Lower lobe of right lung (tissue), 2 donors: ENCODE measurements at regions not wholly inside any gene's neighbourhood (a gene's known extent, or its start where the extent isn't known, plus 50 kb on each side); places are given as distances from the start of the nearest gene placed in this dataset.

Experiments used
- ATAC-seq, 2 donors: fragments of 200-7000 bp; cut with Tn5 transposase; one replicate each; pipeline ENCODE4 v1.9.1; 2020 to 2022; ENCODE audit warnings: mild to moderate bottlenecking in 2 of 2, moderate library complexity in 2 of 2
- DNase-seq: peaks from one replicate; pipeline ENCODE4 v3.0.0-alpha.2; 2020
- H3K27ac ChIP-seq: fragments of 200-600 bp; one replicate; pipeline ENCODE4 v1.8.0; 2022
- H3K27me3 ChIP-seq: fragments of 200-600 bp; one replicate; pipeline ENCODE4 v1.8.0; 2022; ENCODE audit warnings: low read depth
- H3K36me3 ChIP-seq: fragments of 200-600 bp; one replicate; pipeline ENCODE4 v1.8.0; 2022; ENCODE audit warnings: mild to moderate bottlenecking
- H3K4me1 ChIP-seq: fragments of 200-600 bp; one replicate; pipeline ENCODE4 v1.8.0; 2022
- H3K4me3 ChIP-seq: fragments of 200-600 bp; one replicate; pipeline ENCODE4 v1.8.0; 2022; ENCODE audit warnings: mild to moderate bottlenecking
- H3K9me3 ChIP-seq: fragments of 200-600 bp; one replicate; pipeline ENCODE4 v1.8.0; 2022
- CTCF ChIP-seq: fragments of 200-600 bp; IDR thresholded peaks from one replicate; pipeline ENCODE4 v1.8.0; 2022; ENCODE audit warnings: antibody characterized with exemption, mild to moderate bottlenecking
- intact Hi-C: fragments of 100-400 bp; cut with DNase I; formaldehyde crosslinking; loops from one replicate; pipeline ENCODE4 v1.11.0; 2022
- donor health status: DM: no; HTN: yes; CAD: no; lungs with severe emphysema.

DNA sequence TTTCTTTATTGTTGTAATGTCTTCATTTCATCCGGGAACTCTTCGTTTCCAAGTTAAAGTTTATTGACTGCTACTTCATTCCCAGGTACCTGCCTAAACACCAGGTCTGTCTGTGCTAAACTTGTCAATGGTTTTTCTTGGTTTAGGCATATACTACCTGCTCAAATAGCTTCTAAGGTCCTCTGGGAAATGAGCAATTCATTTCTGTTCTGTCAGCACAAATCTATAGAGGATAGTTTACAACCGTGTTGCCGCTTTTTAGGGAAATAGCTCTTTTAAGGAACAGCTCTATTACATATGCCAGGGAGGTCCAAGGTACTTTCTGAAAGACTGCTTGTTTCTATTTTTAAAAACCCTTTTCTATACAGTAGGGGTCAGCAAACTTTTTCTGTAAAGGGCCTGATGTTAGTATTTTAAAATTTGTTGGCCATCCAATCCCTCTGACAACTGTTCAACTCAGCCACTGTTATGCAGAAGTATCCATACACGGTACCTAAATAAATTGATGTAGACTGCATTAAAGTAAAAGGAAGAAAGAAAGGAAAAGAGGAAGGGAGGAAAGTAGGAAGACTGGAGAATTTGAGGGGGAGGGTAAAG is 222.7 kb upstream of the PTBP2 start:
- H3K4me3 ChIP-seq: no peak overlapping the region
- no peak for DNase-seq
- TF ChIP-seq CTCF: no peak
- no peak overlapping the region for H3K27ac ChIP-seq
- intact Hi-C loops: no loop called here
- no peaks in the 10 kb centered on the region for H3K4me1 ChIP-seq
- no peaks in the 10 kb centered on the region for H3K36me3 ChIP-seq
- no peak for ATAC-seq
- no peaks in the 10 kb centered on the region for H3K27me3 ChIP-seq
- H3K9me3 ChIP-seq: no peaks in the 10 kb centered on the region

DNA sequence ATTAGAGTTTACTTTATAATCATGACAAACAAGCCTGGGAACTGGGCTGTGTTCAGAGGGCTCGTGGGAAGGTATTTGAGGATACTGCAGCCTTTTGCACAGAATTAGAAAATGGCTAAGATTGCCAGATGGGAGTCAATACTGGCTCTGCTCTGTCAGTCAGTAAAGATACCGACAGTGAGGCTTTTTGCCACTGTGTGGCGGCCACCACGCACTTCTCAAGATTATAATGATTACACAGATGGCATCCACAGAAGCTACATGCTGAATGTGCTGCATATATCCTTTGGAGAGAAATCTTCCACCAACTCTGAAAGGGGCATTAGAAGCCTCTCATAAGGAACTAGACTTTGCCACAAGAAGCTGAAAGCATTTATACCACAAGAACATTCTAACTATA is 213.4 kb upstream of the PTBP2 start:
- DNase-seq: no peak
- intact Hi-C loops: no loop called here
- no peak overlapping the region for H3K4me3 ChIP-seq
- H3K27ac ChIP-seq: no peak overlapping the region
- no peaks in the 10 kb centered on the region for H3K9me3 ChIP-seq
- H3K4me1 ChIP-seq: no peaks in the 10 kb centered on the region
- no peaks in the 10 kb centered on the region for H3K27me3 ChIP-seq
- no peaks in the 10 kb centered on the region for H3K36me3 ChIP-seq
- no peak for TF ChIP-seq CTCF
- no peak for ATAC-seq

DNA sequence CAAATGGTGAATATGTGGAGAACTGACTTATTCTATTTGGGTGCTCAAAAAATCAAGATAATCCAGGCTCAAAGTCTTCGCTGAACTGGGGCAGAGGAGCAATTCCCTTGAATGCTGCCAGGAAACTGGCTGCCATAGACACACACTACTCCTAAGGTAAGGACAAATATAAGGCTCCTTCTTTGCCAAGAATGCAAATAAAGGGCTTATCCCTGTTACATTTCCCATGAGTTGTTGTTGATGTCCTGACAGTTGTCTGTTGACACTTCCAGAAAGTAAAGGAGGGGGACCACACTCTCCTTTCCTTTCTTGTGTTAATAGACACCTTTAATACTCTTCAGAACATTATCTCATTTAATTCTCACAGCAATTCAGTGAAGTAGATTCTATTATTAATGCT is 212.2 kb upstream of the PTBP2 start:
- Histone ChIP-seq H3K9me3 (no peaks in the 10 kb centered on the region), H3K27me3 (no peaks in the 10 kb centered on the region), H3K27ac (no peak overlapping the region), H3K4me3 (no peak overlapping the region), H3K4me1 (no peaks in the 10 kb centered on the region), H3K36me3 (no peaks in the 10 kb centered on the region)
- TF ChIP-seq CTCF: no peak
- intact Hi-C loops: no loop called here
- no peak for ATAC-seq
- DNase-seq: no peak

DNA sequence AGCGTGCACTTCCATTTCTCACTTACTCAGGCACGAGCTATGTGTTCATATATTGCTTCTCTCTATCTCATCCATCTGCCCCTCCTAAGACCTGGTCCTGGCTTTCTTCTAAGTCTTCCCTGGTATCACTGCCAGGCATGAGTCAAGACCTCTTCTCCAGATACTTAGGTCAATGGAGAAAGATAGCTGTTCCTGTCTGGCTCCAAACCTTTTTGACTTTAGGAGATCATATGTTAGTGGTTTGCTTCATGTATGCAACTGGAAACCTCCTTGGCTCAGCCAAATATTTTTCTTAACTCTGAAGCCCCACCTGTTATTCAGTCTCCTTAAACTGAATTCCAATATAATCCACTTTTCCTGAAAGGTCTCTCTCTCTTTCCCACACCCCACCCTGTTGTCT is 211.6 kb upstream of the PTBP2 start:
- no peak for ATAC-seq
- Histone ChIP-seq H3K9me3 (no peaks in the 10 kb centered on the region), H3K4me1 (no peaks in the 10 kb centered on the region), H3K27me3 (no peaks in the 10 kb centered on the region), H3K4me3 (no peak overlapping the region), H3K36me3 (no peaks in the 10 kb centered on the region), H3K27ac (no peak overlapping the region)
- DNase-seq: no peak
- TF ChIP-seq CTCF: no peak
- intact Hi-C loops: no loop called here

DNA sequence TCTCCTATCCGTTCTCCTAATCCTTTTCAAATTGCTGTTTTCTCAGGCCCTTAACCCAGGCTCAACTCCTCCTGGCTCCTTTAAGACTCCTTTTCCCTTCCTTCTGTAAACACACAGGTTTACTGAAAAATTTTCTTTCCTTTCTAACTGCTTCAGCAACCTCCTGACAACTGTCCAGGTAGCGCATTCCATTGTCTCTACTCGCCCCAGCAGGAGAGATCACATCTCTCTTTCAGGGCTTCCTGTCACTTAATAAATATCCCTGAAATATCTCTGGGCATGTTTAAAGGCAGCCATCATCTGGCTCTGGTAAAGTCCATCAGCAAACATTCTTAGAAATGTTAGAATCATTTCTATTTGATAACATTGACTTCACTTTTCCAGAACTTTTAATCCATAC is 211.2 kb upstream of the PTBP2 start:
- intact Hi-C loops: no loop called here
- Histone ChIP-seq H3K27ac (no peak overlapping the region), H3K4me1 (no peaks in the 10 kb centered on the region), H3K36me3 (no peaks in the 10 kb centered on the region), H3K4me3 (no peak overlapping the region), H3K9me3 (no peaks in the 10 kb centered on the region), H3K27me3 (no peaks in the 10 kb centered on the region)
- DNase-seq (no peak), ATAC-seq (no peak)
- no peak for TF ChIP-seq CTCF

DNA sequence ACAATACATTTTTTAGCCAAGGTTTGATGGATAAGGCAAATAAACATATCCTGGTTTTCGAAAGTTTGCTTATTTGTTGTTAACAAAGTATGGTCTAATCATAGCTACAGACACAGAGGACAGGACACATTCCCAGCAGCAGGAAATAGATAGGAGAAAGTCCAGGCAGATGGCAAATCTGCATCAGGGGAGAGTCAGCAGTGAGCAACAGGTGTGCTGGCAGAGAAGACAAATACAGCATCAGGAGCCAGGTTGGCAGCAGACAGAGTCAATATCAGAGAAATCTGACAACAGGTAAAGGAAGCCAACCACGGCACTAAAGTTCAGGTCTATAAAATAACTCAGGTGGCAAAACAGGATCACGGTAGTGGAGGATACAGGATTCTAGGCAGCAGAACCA is 210.7 kb upstream of the PTBP2 start:
- intact Hi-C loops: no loop called here
- no peak for ATAC-seq
- no peaks in the 10 kb centered on the region for H3K36me3 ChIP-seq
- H3K9me3 ChIP-seq: no peaks in the 10 kb centered on the region
- H3K4me1 ChIP-seq: no peaks in the 10 kb centered on the region
- no peak overlapping the region for H3K27ac ChIP-seq
- no peaks in the 10 kb centered on the region for H3K27me3 ChIP-seq
- H3K4me3 ChIP-seq: no peak overlapping the region
- no peak for DNase-seq
- TF ChIP-seq CTCF: no peak
